Coronary artery (tissue), 2 donors: ENCODE measurements at regions not wholly inside any gene's neighbourhood (a gene's known extent, or its start where the extent isn't known, plus 50 kb on each side); places are given as distances from the start of the nearest gene placed in this dataset.

Experiments used
- DNase-seq: peaks from one replicate; pipeline ENCODE4 v3.0.0-alpha.2; 2017; ENCODE audit warnings: low spot score
- H3K27ac ChIP-seq, 2 donors: fragments of 200-600 bp; sonication (generic); one replicate each; pipeline ENCODE4 v1.5.1; 2016 to 2019
- H3K4me3 ChIP-seq: fragments of 200-600 bp; sonication (generic); 2 replicates; pipeline ENCODE4 v1.5.1; 2016; ENCODE audit warnings: mild to moderate bottlenecking, moderate library complexity
- TF ChIP-seq, protein P1 (sequence below): fragments of 200-600 bp; sonication (generic); IDR thresholded peaks from one replicate; pipeline ENCODE4 v1.5.1; 2019; ENCODE audit warnings: antibody characterized with exemption

DNA sequence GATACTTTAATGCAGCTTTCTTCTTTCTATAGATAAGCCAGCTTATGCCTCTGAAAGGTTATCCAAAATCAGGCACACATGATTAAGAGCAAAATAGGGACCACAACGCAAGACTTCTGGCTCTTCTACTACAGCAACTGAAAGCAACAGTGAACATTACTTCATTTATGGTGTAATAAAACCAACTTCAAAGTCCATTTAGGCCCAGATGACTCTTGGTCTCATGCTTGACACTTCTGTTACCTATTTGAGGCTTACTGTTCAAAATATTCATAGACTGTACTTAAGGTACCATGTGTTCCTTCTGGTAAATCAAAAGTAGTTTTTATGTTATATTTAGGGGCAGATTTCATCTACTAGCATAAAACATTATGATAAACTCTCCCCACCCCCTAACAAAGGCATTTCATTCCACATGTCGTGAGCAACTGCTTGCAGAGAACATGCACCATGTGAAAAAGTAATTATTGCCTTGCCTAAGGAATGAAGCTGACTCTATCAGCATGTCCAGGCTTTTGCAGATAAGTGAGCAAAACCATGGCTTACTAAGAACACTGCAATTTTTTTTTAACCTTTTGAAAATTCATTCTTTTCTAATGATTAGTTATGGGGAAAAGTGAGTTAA is 154.9 kb upstream of the ITGB1 start:
- Histone ChIP-seq H3K4me3 (no peak overlapping the region), H3K27ac (no peak overlapping the region)
- no peak for DNase-seq
- TF ChIP-seq, protein P1, sequence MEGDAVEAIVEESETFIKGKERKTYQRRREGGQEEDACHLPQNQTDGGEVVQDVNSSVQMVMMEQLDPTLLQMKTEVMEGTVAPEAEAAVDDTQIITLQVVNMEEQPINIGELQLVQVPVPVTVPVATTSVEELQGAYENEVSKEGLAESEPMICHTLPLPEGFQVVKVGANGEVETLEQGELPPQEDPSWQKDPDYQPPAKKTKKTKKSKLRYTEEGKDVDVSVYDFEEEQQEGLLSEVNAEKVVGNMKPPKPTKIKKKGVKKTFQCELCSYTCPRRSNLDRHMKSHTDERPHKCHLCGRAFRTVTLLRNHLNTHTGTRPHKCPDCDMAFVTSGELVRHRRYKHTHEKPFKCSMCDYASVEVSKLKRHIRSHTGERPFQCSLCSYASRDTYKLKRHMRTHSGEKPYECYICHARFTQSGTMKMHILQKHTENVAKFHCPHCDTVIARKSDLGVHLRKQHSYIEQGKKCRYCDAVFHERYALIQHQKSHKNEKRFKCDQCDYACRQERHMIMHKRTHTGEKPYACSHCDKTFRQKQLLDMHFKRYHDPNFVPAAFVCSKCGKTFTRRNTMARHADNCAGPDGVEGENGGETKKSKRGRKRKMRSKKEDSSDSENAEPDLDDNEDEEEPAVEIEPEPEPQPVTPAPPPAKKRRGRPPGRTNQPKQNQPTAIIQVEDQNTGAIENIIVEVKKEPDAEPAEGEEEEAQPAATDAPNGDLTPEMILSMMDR = no peak

DNA sequence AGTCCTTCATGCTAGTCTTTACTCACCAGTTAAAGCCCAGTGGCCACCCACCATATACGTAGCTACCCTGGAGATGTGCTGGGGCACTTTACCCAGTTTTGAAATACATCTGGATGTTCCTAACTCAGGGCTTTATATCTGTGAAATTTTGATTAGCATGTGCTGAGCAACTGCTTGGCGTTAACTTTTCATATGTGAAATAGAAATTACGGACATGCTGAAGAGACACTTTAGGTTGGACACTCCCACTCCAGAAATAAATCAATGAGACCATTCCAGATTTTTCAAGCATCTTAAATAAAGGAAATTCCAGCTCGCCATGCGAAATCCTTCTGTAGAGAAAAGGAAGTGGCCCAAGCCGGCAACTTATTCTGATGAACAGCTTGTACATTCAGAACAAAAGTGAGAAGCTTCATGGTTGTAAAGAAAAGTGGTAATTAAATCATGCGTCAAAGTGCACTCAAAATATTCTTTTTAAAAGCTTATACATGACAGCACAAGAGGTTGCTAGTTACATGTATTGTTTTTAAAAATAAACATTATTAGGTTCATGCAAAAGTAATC is 153.5 kb upstream of the ITGB1 start:
- DNase-seq = no peak
- TF ChIP-seq, protein P1 = no peak
- Histone ChIP-seq H3K4me3 (no peak overlapping the region), H3K27ac (no peak overlapping the region)

DNA sequence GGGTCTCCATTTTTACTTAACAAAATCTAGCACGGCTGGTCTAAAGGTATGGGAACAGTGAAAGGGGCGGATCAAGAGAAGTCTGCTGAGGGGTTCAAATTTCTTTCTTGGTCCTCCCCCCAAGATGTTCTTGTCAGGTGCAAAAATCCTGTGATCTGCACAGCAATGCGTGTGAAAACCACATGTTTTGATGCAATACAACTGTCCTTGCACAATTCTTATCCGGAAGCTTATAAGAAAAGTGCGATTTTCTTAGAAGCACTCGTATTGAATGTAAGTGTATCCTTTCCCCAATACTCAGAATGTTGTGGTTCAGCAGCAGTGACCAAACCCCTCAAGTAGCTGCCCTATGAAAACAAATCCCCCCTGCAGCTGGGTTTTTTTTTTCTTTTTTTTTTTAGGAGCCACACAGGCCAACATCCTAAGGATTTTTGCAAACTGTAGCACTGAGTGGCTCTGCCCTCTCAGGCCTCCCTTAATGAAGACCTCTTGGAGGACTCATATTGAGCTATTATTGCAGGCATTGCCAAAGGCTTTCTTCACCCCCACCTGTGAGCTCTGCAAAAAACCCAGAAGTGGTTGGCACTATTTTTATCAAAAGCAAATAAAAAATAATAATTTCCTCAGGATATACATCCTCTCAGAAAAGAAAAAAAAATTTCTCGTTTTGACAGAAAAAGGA is 151.9 kb upstream of the ITGB1 start:
- TF ChIP-seq, protein P1 = no peak
- Histone ChIP-seq H3K4me3 (no peak overlapping the region), H3K27ac (no peak overlapping the region)
- no peak for DNase-seq

DNA sequence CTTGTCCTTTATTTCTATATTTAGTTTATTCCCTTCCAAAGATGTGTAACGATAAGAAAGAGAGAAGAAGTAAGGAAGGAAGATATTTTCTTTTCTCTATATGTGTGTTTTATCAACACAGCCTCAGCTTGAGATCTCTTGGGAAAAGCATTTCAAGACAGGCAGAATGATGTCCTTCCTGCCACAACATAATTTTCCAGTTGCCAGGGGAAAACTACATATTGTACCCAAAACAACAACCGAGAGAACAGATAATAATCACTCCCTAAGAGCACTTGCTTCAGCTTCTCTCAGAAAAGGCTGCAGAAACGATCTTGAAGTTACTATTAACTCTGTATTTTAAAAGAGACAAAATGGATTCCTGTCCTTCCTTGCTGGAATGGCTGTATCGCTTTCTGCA is 151.4 kb upstream of the ITGB1 start:
- no peak overlapping the region for H3K4me3 ChIP-seq
- TF ChIP-seq, protein P1 = no peak
- no peak for DNase-seq
- no peak overlapping the region for H3K27ac ChIP-seq

DNA sequence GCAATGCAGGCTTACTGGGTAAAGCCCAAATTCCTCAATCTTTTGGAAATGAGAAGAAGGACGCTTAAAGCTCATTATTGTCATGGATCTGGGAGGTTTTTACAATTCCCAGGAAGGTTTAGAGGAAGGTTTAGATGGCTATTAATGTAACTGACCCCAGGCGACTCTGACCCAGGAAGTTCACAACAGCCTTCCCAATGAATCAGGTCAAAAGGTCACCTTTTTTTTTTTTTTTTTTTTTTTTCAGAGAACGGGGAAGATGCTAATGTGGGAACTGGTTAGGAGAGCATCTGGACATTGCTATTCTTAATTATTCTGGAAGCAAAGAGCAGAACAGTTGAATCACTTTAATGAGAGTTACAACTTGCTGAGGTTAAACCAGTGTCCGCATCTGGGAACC is 149.9 kb upstream of the ITGB1 start:
- no peak overlapping the region for H3K27ac ChIP-seq
- TF ChIP-seq, protein P1 = no peak
- DNase-seq = no peak

DNA sequence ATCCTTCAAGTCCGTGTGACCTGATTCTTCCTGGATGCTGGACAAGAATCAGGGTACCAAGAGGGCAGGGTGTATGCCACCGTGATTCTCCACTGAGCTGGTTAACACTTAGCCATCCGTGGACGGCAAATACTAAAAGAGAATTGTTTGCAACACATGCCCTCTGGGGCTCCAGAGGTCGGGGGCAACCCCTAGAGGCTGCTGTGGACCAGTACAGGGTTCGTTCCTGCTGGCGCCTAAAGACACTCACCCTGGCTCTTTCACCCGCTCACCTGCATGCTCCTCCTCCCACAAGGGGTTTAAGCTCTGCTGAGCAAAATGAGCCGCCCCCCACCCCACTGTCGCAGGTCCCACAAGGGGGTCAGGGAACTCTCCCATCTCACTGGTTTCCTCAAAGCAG is 148.7 kb upstream of the ITGB1 start:
- TF ChIP-seq, protein P1 = no peak
- Histone ChIP-seq H3K4me3 (no peak overlapping the region), H3K27ac (no peak overlapping the region)
- no peak for DNase-seq

More for the DNA sequence above, 149.9 kb upstream of the ITGB1 start:
- H3K4me3 ChIP-seq = no peak overlapping the region

DNA sequence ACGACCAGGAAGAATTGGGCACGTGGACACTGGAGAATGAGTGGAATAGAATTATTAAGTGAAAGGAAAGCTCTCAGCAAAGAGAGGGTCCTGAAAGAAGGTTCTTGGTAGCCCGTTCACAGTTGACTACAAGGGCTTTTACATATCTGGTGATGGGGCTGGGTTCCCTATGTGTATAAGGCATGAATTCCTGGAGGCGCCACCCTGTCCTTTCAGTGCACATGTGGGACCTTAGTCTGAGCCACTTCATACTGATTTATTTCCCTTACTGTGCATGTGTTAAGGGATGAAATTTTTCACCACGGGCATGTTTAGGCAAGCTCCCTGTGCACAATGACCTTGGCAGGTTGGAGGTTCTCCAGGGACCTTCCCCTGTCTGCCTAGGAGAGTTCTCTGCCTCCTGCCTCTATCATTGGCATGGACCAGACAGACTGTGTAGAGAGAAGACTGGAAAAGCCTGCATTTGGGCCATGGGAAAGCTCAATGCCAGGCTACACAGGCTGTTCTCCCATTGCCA is 145.9 kb upstream of the ITGB1 start:
- Histone ChIP-seq H3K4me3 (no peak overlapping the region), H3K27ac (no peak overlapping the region)
- DNase-seq = no peak
- TF ChIP-seq, protein P1 = no peak
